ENCODE measurements at regions not wholly inside any gene's neighbourhood (a gene's known extent, or its start where the extent isn't known, plus 50 kb on each side); places are given as distances from the start of the nearest gene placed in this dataset.

- TF ChIP-seq GTF2F1 (IDR thresholded peaks at IDR 0.05; ENCODE audit: borderline replicate concordance, low read depth, low read length) (no peak), CTCF (IDR thresholded peaks at IDR 0.05; ENCODE audit: control extremely low read depth in 1 of 3, insufficient read depth in 1 of 3, low read depth in 1 of 3, low read length in 3 of 3) (no peak), EZH2 (IDR thresholded peaks at IDR 0.05; ENCODE audit: low read depth, low read length, severe bottlenecking) (no peak)
Measured at GRCh38 chr22:22035771-22036314, 53.3 kb upstream of the TOP3B start.
